Brain pericyte (primary cell): ENCODE measurements at regions not wholly inside any gene's neighbourhood (a gene's known extent, or its start where the extent isn't known, plus 50 kb on each side); places are given as distances from the start of the nearest gene placed in this dataset.

Experiments
- DNase-seq: peaks from one replicate; pipeline ENCODE4 v3.0.0-alpha.2; 2012; ENCODE audit warnings: low read depth, low spot score

DNA sequence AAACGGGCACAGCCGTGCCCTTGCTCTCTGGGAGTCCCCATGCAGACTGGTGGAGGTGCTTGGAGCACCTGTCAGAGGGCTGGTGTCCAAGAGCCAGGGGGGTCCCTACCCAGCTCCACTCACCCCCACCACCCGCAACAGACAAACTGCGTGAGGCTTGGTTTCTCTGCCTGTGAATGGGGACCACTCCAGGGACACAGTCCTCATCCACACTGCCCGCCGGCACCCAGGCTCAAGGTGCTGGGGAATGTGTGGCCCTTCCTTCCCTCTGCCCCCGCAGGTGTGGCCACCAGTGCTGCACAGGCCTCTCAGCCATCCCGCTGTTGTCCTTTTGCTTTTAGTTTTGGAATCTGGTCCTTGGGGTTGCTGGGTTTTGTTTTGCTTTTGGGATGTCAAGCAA is 136.5 kb upstream of the ZNF236 start:
- DNase-seq: no peak

- DNase-seq: no peak
Measured at GRCh38 chr18:76685402-76685801, 137.0 kb upstream of the ZNF236 start.

DNA sequence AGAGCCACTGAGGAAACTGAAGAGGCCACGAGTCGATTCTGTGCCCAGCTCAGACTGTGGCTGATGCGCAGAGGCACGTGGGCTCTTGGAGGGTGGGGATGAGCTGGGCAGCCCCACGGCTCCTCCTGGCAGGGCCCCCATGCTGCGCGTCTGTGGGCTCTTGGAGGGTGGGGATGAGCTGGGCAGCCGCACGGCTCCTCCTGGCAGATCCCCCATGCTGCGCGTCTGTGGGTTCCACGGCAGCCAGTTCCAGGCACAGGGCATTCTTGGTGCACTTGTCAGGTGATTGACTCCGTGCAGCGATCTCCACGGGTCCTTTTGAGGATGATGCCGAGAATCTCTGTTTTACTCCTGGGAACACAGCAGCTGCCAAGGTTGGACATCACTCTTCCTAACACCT is 138.1 kb upstream of the ZNF236 start:
- DNase-seq: no peak

GRCh38 chr18:76679945-76680344 is 142.4 kb upstream of the ZNF236 start:
- DNase-seq: no peak

- no peak for DNase-seq
Measured at GRCh38 chr18:76679259-76679658, 143.1 kb upstream of the ZNF236 start.

- DNase-seq: no peak
Measured at GRCh38 chr18:76678248-76678647, 144.1 kb upstream of the ZNF236 start.

DNA sequence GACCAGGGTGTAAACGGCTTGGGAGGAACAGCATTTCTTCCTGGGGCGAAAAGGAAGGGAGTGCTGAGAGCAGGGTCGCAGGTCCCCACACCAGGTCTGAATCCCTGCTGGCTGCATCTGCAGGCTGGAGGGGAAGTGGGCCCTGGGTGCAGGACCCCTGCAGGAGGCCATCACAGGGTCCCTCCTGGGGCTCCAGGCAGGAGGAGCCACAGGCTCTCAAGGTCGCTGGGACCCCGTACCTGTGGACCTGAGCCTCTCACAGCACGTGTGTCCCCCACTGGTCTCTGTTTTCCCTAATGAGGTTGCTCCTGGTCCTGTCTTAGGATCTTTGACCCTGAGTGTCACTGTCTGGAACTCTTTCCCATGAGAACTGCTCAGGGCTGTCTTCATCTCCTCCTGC is 147.8 kb upstream of the ZNF236 start:
- no peak for DNase-seq

GRCh38 chr18:76673281-76674185 is 148.8 kb upstream of the ZNF236 start:
- no peak for DNase-seq

DNA sequence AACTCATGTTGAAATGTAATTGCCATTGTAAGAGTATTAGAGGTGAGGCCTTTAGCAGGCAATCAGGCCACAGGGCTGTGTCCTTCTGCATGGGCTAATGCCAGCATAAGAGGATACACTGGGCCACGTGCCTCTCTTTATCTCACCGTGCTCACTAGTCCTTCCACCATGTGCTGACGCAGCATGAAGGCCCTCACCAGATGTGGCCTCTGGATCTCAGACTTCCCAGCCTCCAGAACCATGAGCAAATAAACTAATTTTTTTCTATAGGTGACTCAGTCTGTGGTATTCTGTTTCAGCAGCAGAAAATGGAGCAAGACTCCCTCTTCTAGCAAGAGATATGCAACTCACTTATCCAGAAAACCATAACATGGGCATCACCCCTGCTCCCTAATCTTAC is 149.7 kb upstream of the ZNF236 start:
- DNase-seq: no peak

GRCh38 chr18:76670564-76671288 is 151.6 kb upstream of the ZNF236 start:
- DNase-seq: no peak

- DNase-seq: no peak
Measured at GRCh38 chr18:76668546-76668945, 153.8 kb upstream of the ZNF236 start.

- DNase-seq: no peak
Measured at GRCh38 chr18:76668119-76668518, 154.2 kb upstream of the ZNF236 start.

GRCh38 chr18:76667603-76668002 is 154.8 kb upstream of the ZNF236 start:
- DNase-seq: no peak

DNA sequence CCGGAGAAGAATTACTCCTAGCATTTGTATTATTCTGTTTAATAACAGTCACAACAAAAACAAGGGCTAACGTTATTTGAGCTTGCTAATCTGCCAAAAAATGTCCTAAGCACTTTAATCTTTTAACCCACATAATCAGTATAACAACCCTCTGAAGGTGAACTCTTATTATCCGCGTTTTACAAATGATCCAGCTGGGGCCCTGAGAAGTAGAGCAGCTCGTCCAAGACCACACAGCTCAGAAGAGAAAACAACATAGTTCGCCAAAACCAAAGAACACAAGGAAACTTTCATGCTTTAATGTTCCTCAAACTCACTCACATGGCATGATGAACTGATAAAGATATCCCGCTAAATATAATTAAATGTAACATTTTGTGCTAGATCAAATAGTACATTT is 159.7 kb upstream of the ZNF236 start:
- no peak for DNase-seq

- DNase-seq: no peak
Measured at GRCh38 chr18:76660571-76661192, 161.7 kb upstream of the ZNF236 start.

GRCh38 chr18:76658627-76659026 is 163.6 kb upstream of the ZNF516 start:
- no peak for DNase-seq

DNA sequence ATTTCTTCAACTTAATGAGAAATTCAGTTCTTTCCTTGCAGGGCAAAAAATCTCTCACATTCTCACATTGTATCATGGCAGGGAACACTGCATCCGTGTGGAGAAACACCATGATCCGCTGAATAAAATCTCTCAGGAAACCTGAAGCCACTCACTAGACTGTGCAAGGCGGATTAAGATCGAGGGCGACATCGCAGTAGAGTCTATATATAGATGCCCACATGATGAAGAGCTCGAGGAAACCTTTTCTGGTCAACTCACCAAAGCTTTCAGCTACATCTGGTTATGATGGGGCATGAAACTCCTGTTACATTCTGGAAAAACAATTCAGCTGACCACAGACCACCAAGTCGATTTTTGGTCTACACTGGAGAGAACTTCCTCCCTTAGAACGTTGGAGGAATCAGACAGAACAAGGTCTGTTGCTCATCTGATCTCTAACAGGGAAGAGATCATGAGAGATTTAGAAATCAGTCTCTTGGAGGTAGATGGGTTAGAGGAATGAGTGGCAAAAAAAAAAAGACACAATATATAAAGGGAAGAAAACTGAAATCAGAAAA is 162.9 kb upstream of the ZNF516 start:
- no peak for DNase-seq

DNA sequence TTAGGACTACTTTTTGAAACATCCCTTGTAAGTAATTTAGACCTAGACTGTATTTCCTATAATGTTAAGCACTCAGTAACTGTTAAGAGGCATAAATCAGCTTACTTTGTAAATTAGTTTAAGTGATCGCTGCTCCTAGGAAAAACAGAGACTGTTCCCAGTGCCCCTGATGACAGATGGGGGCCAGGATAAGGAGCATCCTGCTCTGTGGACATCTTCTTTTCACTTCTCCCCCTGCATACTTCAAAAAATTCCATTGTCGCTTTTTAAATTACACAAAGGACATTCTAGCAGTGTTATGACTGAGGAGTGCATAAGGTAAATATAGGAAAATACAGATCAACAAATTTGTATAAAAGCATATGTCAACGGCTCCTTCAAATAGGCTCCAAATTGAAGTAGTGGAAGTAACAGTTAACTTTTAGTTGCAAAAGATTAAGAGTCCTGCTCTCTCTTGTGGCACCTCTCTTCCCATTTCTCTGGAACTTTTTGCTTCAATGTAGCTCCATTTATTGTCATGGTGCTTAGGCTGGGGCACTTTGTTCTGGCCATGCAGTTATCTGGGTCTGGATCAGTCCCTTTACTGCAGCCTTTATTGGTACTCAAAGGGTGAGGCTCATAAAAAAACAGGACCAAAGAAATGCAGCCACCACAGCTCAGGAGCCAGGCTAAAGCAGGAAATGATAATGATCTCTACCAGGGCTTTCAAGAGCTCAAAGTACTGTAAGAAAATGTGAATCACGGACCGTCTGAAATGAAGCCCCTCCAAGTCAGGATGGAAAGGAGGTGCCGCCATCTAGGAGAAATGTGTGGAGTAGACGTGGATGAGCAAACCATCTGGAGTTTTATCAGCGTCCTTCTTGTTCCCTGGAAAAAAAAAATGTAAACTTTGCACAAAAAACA is 162.1 kb upstream of the ZNF516 start:
- no peak for DNase-seq

DNA sequence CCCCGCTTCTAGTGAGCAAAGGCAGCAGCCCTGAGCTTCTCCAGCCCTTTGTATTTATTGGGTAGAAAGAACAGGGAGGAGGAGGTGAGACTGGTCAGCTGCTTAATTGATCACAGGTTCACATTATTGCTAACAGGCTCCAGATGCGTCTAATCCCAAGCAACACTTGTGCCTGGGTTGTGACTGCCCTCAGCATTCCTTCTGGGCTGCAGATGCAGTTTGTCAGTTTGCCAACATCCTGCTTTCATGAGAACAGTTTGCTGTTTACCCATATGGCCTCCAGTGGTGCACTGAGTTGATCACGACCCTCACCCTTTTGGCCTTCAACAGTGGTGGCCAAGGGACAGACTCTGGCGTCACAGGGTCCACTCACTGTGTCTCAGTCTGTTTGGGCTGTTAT is 159.5 kb upstream of the ZNF516 start:
- DNase-seq: no peak

DNA sequence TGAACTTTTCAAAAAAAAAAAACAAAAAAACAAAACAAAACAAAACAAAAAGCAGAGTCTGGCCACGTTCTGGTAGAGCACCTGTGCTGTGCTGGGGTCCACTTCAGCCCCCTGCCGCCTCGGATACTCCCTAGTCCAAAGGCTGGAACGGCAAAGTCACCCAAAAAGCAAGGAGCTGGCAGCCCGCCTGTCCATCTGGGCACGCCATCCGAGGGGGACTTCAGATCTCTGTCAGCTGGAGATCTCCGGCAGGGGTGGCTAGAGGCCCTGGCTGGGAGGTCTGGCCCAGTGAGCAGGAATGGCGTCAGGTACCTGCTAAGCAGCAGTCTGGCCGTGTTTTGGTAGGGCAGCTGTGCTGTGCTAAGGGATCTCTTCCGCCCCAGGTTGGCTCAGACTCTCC is 152.3 kb upstream of the ZNF516 start:
- DNase-seq: no peak

DNA sequence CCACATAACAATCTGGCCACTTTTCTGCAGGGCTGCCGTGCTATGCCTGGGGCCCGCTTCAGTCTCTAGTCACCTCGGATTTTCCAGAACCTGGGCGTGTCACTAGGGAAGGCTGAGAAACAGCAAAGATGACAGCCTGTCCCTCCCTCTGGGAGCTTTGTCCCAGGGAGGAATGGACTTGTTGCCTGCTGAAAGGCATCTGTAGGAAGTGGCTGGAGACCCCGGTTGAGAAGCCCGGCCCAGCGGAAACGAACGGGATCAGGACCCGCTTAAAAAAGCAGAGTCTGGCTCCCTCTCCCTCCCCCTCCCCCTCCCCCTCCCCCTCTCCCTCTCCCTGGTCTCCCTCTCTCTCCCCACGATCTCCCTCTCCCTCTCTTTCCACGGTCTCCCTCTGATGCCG is 149.5 kb upstream of the ZNF516 start:
- DNase-seq: no peak
